ENCODE measurements at regions not wholly inside any gene's neighbourhood (a gene's known extent, or its start where the extent isn't known, plus 50 kb on each side); places are given as distances from the start of the nearest gene placed in this dataset.
"Not testable (repeated sequence)": the region's sequence is repeated elsewhere in the genome, so short reads cannot be mapped to it uniquely, and the experiment has no call there.

DNA sequence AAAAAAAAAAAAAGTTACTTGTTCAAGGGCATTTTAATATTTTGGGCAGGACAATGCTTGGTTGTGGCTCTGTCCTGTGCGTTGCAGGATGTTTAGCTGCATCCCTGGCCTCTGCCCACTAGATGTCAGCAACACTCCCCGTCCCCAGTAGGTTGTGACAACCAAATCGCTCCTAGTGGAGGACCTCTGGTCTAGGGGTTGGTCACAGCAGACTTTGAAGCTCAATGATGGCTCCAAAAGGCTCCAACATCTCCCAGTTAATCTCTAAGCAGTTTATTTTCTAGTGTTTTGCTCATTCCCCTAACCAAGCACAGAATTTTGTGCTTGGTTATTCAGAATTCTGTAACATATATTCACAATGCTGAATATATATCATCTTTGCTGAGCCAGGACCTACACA lies 67.0 kb downstream of the CHRNA1 start:
- peak; percentile 31 to 49 (median 40) for DNase-seq (ENCODE audit: low read depth in 4 of 4, low spot score in 1 of 4)

GRCh38 chr2:174694920-174695319 lies 69.4 kb downstream of the CHRNA1 start:
- no peak for DNase-seq (ENCODE audit: low read depth in 4 of 4, low spot score in 1 of 4)

DNA sequence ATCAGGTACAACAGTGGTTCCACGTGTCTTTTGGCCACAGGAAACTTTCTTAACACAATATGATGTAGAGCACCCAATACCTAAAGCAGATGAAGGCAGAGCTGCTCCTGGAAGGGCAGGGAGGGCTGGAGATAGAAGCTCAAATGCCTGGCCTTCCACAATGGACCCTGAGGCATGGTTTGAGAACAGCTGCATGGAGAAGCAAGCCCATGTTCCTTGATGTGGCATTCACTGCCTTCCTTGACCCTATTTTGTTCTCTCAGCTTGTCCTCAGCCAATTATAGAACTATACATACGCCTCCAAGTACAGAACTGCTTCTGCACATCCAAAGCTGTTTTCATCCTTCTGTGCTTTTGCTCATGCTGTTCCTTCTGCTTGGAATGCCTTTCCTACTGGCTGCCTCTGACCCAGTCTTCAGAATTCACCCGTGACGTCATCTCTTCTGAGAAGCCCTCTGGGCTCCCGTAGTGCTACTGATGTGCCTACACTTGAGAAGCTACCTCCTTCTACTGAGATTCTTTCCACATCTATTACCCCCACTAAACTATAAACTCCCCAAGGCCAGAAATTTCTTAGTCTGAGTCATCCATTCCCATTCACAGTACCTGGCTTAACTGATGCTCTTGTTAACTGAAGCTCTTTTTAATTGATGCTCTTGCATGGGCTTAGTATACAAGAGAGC lies 69.9 kb downstream of the CHRNA1 start:
- no peak for DNase-seq (ENCODE audit: low read depth in 4 of 4, low spot score in 1 of 4)

DNA sequence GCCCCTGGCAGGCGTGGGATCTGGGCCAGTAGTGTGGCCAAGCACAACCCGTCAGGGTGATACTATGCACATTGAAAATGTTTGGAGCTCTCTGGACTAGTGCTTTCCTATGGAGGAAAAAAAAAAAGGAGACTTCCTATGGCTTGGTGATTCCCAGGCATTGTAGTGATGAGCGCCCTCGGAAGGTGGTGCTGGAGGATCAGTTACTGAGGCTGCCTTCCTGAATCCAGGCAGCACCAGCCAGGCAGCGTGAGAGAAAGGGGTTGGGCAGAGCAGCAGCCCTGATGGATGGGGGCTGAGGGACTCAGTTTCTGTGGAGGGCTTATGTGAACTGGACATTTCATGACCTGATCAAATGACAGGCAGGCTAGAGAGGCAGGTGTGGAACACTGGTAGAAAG lies 70.9 kb downstream of the CHRNA1 start:
- DNase-seq (ENCODE audit: low read depth in 4 of 4, low spot score in 1 of 4): no peak

DNA sequence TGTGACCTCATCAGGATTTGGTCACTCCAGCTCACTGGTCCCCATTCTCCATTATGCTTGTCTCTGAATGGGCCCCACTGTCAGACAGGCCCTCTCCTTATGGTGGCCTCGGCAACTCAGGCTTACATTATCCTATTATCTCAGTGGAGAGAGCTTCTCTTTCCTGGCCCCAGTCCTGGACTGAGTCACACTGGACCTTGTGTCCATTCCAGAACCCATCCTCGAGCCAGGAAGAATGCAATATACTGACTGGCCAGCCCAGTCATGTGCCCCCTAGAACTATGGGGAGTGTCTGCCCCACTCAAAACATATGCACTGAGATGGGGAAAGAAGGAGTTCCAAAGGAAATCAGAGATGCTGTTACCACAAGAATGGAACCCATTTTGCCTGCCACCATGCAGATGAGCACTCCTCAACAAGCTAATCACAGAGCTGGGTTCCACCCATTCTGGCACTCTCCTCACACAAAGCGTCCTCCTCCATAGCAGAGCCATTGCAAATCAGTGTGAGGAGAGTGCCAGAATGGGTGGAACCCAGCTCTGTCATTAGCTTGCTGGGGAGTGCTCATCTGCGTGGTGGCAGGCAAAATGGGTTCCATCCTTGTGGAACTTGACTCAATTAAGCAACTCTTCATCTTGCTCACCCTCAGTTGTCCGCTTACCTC lies 71.9 kb downstream of the CHRNA1 start:
- DNase-seq (ENCODE audit: low read depth in 4 of 4, low spot score in 1 of 4): no peak

- no peak for DNase-seq (ENCODE audit: low read depth in 4 of 4, low spot score in 1 of 4)
Observed at GRCh38 chr2:174691201-174691779, 73.0 kb downstream of the CHRNA1 start.

- DNase-seq (ENCODE audit: low read depth in 4 of 4, low spot score in 1 of 4): no peak
Observed at GRCh38 chr2:174690026-174690425, 74.2 kb downstream of the CHRNA1 start.

- no peak for DNase-seq (ENCODE audit: low read depth in 4 of 4, low spot score in 1 of 4)
Observed at GRCh38 chr2:174688079-174688478, 76.2 kb downstream of the CHRNA1 start.

- DNase-seq (ENCODE audit: low read depth in 4 of 4, low spot score in 1 of 4): no peak
Observed at GRCh38 chr2:174686430-174686829, 77.8 kb downstream of the CHRNA1 start.

- no peak for DNase-seq (ENCODE audit: low read depth in 4 of 4, low spot score in 1 of 4)
Observed at GRCh38 chr2:174683392-174683759, 80.9 kb downstream of the CHRNA1 start.

DNA sequence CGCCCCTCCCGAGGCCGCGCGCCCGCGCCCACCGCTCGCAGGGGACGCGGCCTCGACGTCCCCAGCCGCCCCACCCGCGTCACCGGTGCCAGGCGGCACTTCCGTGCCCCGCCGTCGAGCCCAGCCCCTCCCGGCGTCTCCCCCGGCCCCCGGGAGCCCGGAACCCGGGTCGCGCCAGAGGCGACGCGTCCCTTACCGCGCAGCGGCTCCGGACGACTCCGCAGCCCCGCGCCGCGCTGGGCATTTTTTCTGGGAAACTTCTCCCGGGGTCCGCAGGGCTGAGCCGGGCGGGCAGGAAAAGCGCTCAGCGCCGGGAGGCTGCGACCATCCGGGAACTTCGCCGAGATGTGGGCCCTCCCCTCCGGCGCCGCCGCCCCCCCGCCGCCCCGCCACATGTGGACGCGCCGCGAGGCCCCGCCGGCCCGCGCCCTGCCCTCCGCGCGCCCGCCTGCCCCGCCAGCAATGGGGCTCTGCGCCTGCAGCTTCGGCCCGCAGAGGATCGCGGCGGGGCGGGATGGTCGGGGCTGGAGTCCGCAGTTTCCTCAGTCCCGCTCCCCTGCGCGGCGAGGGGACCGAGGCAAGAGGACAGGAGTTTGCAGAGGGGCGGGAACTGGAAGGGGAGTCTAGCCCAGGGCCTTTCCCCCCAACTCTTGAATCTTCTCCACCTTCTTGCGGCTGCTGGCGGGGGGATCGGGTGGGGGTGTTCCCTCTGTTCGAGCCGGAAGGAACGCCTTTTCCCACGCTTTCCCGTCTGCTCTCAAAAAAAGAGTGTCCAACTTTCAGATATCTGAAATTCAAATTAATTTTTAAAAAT lies 81.5 kb downstream of the CHRNA1 start:
- DNase-seq (ENCODE audit: low read depth in 4 of 4, low spot score in 1 of 4): peak; percentile 30 to 46 (median 33)

GRCh38 chr2:174682007-174682577 lies 82.2 kb downstream of the CHRNA1 start:
- DNase-seq (ENCODE audit: low read depth in 4 of 4, low spot score in 1 of 4): peak in 1 of 4 experiments; percentile 34

DNA sequence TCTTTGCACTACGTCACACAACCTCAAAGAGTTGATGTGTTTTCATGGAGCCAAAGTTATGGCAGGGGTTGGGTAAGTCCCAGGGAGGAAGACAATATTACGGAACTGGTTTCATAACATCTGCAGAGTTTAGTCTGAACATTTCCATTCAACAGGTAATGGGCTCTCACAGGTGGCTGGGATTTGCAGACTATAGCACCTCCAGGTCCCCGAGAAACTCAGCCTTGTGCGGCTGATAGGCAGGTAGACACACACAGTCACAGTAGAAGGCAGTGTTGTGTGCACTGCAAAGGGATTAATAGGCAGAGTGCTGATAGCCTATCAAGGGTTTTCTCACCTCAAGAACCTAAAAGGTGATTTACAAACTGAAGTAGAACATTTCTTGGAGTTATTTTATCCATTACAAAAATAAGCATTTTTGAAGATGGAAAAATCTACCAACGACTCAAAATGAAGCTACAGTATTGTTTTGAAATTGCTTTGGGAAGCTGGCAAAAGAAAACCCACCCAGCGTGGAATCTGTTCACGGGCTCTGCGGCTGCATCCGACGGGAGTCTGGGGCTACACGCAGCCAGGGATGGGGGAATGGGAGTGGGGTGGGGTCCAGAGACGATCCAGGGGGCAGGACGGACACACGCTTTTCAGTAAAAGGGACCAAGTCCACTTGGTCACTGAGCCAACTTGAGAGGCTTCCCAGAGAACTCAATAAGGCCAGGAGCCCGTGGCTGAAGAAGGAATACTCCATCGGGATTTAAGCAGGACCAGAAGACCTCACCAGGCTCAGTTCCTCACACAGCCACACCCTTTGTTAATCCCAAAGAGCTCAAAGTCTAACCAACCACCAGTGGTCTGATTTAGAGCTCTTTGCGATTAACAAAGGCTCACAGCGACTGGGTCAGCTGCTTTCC lies 82.9 kb downstream of the CHRNA1 start:
- no peak for DNase-seq (ENCODE audit: low read depth in 4 of 4, low spot score in 1 of 4)

GRCh38 chr2:174680221-174680620 lies 82.6 kb upstream of the WIPF1 start:
- DNase-seq (ENCODE audit: low read depth in 4 of 4, low spot score in 1 of 4): no peak

- DNase-seq (ENCODE audit: low read depth in 4 of 4, low spot score in 1 of 4): no peak
Observed at GRCh38 chr2:174678395-174678794, 80.8 kb upstream of the WIPF1 start.

- no peak for DNase-seq (ENCODE audit: low read depth in 4 of 4, low spot score in 1 of 4)
Observed at GRCh38 chr2:174675615-174676014, 78.0 kb upstream of the WIPF1 start.

GRCh38 chr2:174673876-174674275 lies 76.3 kb upstream of the WIPF1 start:
- no peak for DNase-seq (ENCODE audit: low read depth in 4 of 4, low spot score in 1 of 4)

GRCh38 chr2:174673440-174673839 lies 75.8 kb upstream of the WIPF1 start:
- no peak for DNase-seq (ENCODE audit: low read depth in 4 of 4, low spot score in 1 of 4)

DNA sequence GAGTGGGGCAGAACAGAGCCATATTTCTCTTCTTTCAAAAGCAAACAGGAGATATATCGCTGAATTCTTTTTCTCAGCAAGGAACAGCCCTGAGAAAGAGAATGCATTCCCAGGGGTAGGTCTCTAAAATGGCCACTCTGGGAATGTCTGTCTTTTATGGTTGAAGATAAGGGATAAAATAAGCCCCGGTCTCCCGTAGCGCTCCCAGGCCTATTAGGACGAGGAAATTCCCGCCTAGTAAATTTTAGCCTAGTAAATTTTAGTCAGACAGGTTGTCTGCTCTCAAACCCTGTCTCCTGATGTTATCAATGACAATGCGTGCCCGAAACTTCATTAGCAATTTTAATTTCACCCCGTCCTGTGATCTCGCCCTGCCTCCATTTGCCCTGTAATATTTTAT lies 73.9 kb upstream of the WIPF1 start:
- not testable (repeated sequence) for DNase-seq (ENCODE audit: low read depth in 4 of 4, low spot score in 1 of 4)

- DNase-seq (ENCODE audit: low read depth in 4 of 4, low spot score in 1 of 4): no peak
Observed at GRCh38 chr2:174670446-174670845, 72.8 kb upstream of the WIPF1 start.
